NT2/D1 (cell line): ENCODE measurements at regions not wholly inside any gene's neighbourhood (a gene's known extent, or its start where the extent isn't known, plus 50 kb on each side); places are given as distances from the start of the nearest gene placed in this dataset.

Source experiments
- SUZ12 ChIP-seq: IDR thresholded peaks from 2 replicates; pipeline ENCODE4 v1.6.1; 2011; ENCODE audit not compliant: insufficient read length, insufficient read depth; ENCODE audit errors: extremely low read depth
- YY1 ChIP-seq: IDR thresholded peaks from 2 replicates; pipeline ENCODE4 v1.6.1; 2011; ENCODE audit not compliant: insufficient read length, insufficient read depth
- ZNF274 ChIP-seq: IDR thresholded peaks from 2 replicates; pipeline ENCODE4 v1.6.1; 2011; ENCODE audit warnings: mild to moderate bottlenecking, low read depth, low read length

- TF ChIP-seq YY1 (no peak), ZNF274 (no peak), SUZ12 (no peak)
These were observed 326.4 kb upstream of the SPHKAP start for GRCh38 chr2:228507870-228508269.
